ENCODE measurements at regions not wholly inside any gene's neighbourhood (a gene's known extent, or its start where the extent isn't known, plus 50 kb on each side); places are given as distances from the start of the nearest gene placed in this dataset.

DNA sequence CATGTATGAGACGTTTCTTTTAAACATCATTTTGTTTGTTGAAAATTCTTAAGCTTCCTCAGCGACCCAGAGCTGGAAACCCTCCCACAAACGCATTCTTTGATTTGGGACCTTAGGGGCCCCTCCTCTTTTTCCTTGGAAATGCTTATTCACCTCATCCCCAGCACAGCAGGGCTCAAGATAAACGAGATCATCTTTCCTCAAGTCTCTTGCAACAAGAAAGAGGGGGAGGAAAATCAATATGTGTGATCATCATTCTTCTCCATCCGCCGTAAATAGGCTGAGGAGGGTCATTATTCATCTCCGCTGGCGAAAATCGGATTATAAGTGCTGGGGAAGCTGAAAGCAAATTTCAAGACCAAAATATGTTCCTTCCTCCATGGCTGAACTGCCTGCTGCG lies 1415.2 kb downstream of the AACS start:
- H3K27me3 ChIP-seq, result no peaks in the 10 kb centered on the region
- no peak for TF ChIP-seq POLR2A (IDR thresholded peaks at IDR 0.05)
- TF ChIP-seq, protein P1, sequence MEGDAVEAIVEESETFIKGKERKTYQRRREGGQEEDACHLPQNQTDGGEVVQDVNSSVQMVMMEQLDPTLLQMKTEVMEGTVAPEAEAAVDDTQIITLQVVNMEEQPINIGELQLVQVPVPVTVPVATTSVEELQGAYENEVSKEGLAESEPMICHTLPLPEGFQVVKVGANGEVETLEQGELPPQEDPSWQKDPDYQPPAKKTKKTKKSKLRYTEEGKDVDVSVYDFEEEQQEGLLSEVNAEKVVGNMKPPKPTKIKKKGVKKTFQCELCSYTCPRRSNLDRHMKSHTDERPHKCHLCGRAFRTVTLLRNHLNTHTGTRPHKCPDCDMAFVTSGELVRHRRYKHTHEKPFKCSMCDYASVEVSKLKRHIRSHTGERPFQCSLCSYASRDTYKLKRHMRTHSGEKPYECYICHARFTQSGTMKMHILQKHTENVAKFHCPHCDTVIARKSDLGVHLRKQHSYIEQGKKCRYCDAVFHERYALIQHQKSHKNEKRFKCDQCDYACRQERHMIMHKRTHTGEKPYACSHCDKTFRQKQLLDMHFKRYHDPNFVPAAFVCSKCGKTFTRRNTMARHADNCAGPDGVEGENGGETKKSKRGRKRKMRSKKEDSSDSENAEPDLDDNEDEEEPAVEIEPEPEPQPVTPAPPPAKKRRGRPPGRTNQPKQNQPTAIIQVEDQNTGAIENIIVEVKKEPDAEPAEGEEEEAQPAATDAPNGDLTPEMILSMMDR (IDR thresholded peaks at IDR 0.05 in 4 of 5, conservative IDR thresholded peaks at IDR 0.05 in 1 of 5), result no peak
- in situ Hi-C loops (cut with MboI; ENCODE audit: low sequenced_read_pairs in 4 of 4) (no loop called here), intact Hi-C loops (cut with DNase I; ENCODE audit: low total_unique reads) (no loop called here)
- H3K4me1 ChIP-seq, result no peaks in the 10 kb centered on the region
- H3K27ac ChIP-seq, result no peak overlapping the region
- H3K9me3 ChIP-seq, result no peaks in the 10 kb centered on the region
- H3K4me3 ChIP-seq, result no peak overlapping the region
- ATAC-seq (no peak), DNase-seq (no peak)
- no peaks in the 10 kb centered on the region for H3K36me3 ChIP-seq

DNA sequence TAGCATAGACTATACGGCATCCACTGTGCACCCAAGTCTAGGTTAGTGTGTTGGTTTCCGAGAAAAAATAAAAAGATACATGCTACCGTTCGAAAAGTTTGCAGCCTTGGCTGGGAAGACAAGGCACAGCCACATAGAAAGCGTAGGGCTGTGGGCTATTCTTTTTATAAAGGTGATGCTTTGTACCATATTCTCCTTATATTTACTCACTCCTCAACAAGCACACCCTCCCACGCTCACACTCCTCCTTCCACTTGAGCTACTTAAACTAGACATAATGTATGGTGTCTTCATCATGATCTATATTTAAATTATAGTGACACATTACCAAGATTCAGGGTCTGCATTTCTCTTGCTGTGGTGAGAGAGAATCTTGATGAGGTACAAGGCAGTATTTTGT lies 1416.5 kb downstream of the AACS start:
- DNase-seq (no peak), ATAC-seq (no peak)
- no peaks in the 10 kb centered on the region for H3K4me1 ChIP-seq
- H3K4me3 ChIP-seq, result no peak overlapping the region
- H3K36me3 ChIP-seq, result no peaks in the 10 kb centered on the region
- H3K27me3 ChIP-seq, result no peaks in the 10 kb centered on the region
- in situ Hi-C loops (cut with MboI; ENCODE audit: low sequenced_read_pairs in 4 of 4), result no loop called here
- TF ChIP-seq, protein P1 (IDR thresholded peaks at IDR 0.05 in 4 of 5, conservative IDR thresholded peaks at IDR 0.05 in 1 of 5), result no peak
- no peak for TF ChIP-seq POLR2A (IDR thresholded peaks at IDR 0.05)
- intact Hi-C loops (cut with DNase I; ENCODE audit: low total_unique reads), result no loop called here
- no peaks in the 10 kb centered on the region for H3K9me3 ChIP-seq
- H3K27ac ChIP-seq, result no peak overlapping the region

DNA sequence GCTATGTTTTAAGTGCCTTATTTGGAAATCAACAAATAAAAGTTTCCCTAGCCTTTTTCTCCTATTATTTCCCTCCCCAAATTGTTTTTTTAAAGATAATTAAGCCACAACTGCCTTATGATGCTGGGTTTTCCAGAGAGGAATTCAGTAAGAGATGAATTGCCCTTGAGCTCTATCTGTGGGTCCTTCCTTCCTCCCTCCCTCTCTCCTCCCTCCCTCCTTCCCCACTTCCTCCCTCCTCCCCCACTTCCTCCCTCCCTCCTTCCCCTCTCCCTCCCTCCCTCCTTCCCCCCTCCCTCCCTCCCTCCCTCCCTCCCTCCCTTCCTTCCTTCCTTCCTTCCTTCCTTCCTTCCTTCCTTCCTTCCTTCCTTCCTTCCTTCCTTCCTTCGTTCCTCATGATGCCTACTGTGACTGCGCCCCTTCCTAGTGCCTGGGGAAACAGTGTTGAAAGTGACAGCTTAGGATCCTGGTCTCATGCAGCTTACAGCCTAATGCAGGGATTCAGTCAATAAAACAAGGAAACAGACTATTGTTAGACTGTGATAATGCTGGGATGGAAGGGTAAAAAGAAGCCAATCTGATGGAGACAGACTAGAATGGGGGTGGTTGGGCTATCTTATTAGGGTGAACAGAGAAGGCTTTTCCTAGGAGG lies 1417.1 kb downstream of the AACS start:
- H3K27ac ChIP-seq, result no peak overlapping the region

DNA sequence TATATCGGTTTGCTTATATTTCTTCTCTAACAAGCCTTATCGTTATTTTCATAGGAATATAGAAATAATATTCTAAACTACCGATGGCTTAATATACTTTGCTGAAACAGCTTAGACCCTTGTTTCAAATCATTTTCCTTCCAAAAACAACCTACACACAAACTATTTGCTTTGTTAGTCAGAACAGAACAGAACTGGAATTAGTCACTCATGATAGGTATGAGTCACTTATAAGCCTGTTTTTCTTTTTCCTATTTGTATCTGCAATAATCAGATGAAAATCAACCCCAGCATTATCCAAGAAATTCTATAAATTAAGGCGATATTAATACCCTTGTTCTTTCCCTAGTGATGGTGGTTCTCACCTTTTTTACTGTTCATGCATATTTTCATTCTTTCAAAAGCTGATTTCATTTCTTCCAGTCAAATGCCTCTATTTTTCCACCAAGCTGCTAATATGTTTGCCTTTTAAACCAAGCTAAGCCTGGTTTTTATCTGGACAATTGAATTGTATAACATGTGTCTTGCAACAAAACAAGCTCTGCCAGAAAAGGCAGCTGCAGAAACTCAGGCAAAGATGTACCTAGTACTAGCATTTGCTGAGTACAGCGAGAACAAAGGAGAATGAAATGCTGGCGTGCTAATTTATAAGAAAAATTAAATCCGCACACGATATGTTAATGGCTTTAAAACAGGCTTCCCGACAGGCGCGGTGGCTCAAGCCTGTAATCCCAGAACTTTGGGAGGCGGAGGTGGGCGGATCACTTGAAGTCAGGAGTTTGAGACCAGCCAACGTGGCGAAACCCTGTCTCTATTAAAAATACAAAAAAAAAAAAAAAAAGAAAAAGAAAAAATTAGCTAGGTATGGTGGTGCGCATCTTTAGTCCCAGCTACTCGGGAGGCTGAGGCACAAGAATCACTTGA lies 1418.2 kb downstream of the AACS start:
- H3K4me1 ChIP-seq, result no peaks in the 10 kb centered on the region
- no peaks in the 10 kb centered on the region for H3K27me3 ChIP-seq
- DNase-seq, result no peak
- no peak overlapping the region for H3K27ac ChIP-seq
- no peaks in the 10 kb centered on the region for H3K36me3 ChIP-seq
- H3K9me3 ChIP-seq, result no peaks in the 10 kb centered on the region
- no peak for ATAC-seq
- intact Hi-C loops (cut with DNase I; ENCODE audit: low total_unique reads), result no loop called here
- in situ Hi-C loops (cut with MboI; ENCODE audit: low sequenced_read_pairs in 4 of 4), result no loop called here
- no peak overlapping the region for H3K4me3 ChIP-seq
- TF ChIP-seq POLR2A (IDR thresholded peaks at IDR 0.05), result no peak
- TF ChIP-seq, protein P1 (IDR thresholded peaks at IDR 0.05 in 4 of 5, conservative IDR thresholded peaks at IDR 0.05 in 1 of 5), result no peak

More for the DNA sequence above, 1417.1 kb downstream of the AACS start:
- TF ChIP-seq, protein P1 (IDR thresholded peaks at IDR 0.05 in 4 of 5, conservative IDR thresholded peaks at IDR 0.05 in 1 of 5), result no peak
- TF ChIP-seq POLR2A (IDR thresholded peaks at IDR 0.05), result no peak
- no peaks in the 10 kb centered on the region for H3K36me3 ChIP-seq
- H3K4me1 ChIP-seq, result no peaks in the 10 kb centered on the region
- no peak for DNase-seq
- in situ Hi-C loops (cut with MboI; ENCODE audit: low sequenced_read_pairs in 4 of 4) (no loop called here), intact Hi-C loops (cut with DNase I; ENCODE audit: low total_unique reads) (no loop called here)
- ATAC-seq, result no peak
- no peaks in the 10 kb centered on the region for H3K9me3 ChIP-seq
- H3K4me3 ChIP-seq, result no peak overlapping the region
- no peaks in the 10 kb centered on the region for H3K27me3 ChIP-seq

Measured in gastrocnemius medialis (tissue), 4 donors.